ENCODE measurements at regions not wholly inside any gene's neighbourhood (a gene's known extent, or its start where the extent isn't known, plus 50 kb on each side); places are given as distances from the start of the nearest gene placed in this dataset.

DNA sequence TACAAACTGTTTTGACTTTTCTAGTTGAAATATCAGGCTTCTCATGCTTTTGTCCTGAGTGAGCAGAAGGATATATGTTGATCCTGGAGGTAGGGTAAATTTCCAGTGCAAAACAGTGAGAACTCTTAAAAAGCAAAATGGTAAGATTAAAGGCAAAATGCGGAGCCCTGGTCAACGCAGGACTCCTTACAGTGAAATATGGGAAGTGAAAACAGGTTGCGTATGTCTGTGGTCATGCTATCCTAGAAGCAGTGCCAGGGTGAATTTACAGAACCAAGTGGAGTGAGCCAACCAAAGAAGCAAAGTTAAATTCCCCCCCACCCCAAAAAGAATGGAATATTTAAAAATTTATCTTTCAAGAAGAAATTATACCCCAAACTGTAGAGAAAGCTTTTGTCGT is 256.4 kb downstream of the NR2F2 start:
- TF ChIP-seq, protein P1, sequence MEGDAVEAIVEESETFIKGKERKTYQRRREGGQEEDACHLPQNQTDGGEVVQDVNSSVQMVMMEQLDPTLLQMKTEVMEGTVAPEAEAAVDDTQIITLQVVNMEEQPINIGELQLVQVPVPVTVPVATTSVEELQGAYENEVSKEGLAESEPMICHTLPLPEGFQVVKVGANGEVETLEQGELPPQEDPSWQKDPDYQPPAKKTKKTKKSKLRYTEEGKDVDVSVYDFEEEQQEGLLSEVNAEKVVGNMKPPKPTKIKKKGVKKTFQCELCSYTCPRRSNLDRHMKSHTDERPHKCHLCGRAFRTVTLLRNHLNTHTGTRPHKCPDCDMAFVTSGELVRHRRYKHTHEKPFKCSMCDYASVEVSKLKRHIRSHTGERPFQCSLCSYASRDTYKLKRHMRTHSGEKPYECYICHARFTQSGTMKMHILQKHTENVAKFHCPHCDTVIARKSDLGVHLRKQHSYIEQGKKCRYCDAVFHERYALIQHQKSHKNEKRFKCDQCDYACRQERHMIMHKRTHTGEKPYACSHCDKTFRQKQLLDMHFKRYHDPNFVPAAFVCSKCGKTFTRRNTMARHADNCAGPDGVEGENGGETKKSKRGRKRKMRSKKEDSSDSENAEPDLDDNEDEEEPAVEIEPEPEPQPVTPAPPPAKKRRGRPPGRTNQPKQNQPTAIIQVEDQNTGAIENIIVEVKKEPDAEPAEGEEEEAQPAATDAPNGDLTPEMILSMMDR (IDR thresholded peaks at IDR 0.05; ENCODE audit: insufficient read depth in 1 of 2, low read depth in 1 of 2, low read length in 1 of 2, severe bottlenecking in 1 of 2, unreplicated experiment in 1 of 2) = no peak
- no peaks in the 10 kb centered on the region for H3K9me3 Mint-ChIP-seq (ENCODE audit: unreplicated experiment)
- H3K4me3 Mint-ChIP-seq (ENCODE audit: unreplicated experiment) = no peak overlapping the region
- H3K4me1 Mint-ChIP-seq (ENCODE audit: low read depth, unreplicated experiment) = no peaks in the 10 kb centered on the region
- H3K27me3 Mint-ChIP-seq (ENCODE audit: insufficient read depth, unreplicated experiment) = peaks cover 12% of the 10 kb centered on the region
- H3K36me3 Mint-ChIP-seq (ENCODE audit: insufficient read depth, unreplicated experiment) = no peaks in the 10 kb centered on the region
- DNase-seq = no peak
- H3K27ac Mint-ChIP-seq (ENCODE audit: unreplicated experiment) = no peak overlapping the region
- ChIA-PET POLR2A (no interaction called here), CTCF (no interaction called here)
- intact Hi-C loops (cut with micrococcal nuclease; ENCODE audit: unreplicated experiment) = loop anchor here (5.0 to 10.0 kb wide), 2 partner anchors 648 to 825 kb away; no protein-coding TSS in a partner anchor
- Histone ChIP-seq H3K27me3 (replicated peaks; ENCODE audit: control insufficient read depth, insufficient read depth, low read length) (no peaks in the 10 kb centered on the region), H3K9me3 (no peaks in the 10 kb centered on the region), H3K36me3 (ENCODE audit: control insufficient read depth, insufficient read depth, low read length) (no peaks in the 10 kb centered on the region), H3K4me1 (no peaks in the 10 kb centered on the region), H3K4me3 (ENCODE audit: low read depth, low read length) (no peak overlapping the region)
- no TSS peak for BruUV-seq (replicated peaks)

DNA sequence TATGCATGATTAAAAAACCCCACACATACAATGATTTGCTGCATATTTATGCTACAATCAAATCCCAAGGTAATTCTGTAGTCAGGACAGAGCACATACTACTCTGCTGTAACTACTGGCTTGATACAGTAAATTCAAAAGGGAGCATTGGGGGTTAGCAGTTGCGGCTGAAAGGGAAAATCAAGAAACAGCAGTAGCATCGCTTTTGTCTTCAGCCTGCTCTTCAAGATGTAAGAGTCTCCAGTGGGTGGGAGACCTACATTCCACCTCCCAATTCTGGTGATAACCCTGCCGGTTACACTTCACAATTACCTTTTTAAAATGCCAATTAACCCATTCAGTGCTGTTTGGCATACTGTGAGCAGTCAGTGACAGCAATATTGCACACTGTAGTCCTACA is 259.4 kb downstream of the NR2F2 start:
- H3K9me3 Mint-ChIP-seq (ENCODE audit: unreplicated experiment) = no peaks in the 10 kb centered on the region
- Histone ChIP-seq H3K9me3 (no peaks in the 10 kb centered on the region), H3K4me3 (ENCODE audit: low read depth, low read length) (no peak overlapping the region), H3K36me3 (ENCODE audit: control insufficient read depth, insufficient read depth, low read length) (no peaks in the 10 kb centered on the region), H3K4me1 (no peaks in the 10 kb centered on the region), H3K27me3 (replicated peaks; ENCODE audit: control insufficient read depth, insufficient read depth, low read length) (no peaks in the 10 kb centered on the region)
- intact Hi-C loops (cut with micrococcal nuclease; ENCODE audit: unreplicated experiment) = loop anchor here (5.0 to 10.0 kb wide), 2 partner anchors 645 to 828 kb away; no protein-coding TSS in a partner anchor
- no peaks in the 10 kb centered on the region for H3K4me1 Mint-ChIP-seq (ENCODE audit: low read depth, unreplicated experiment)
- peaks cover 12% of the 10 kb centered on the region for H3K27me3 Mint-ChIP-seq (ENCODE audit: insufficient read depth, unreplicated experiment)
- no peaks in the 10 kb centered on the region for H3K36me3 Mint-ChIP-seq (ENCODE audit: insufficient read depth, unreplicated experiment)
- CTCF ChIA-PET = no interaction called here
- TF ChIP-seq, protein P1 (IDR thresholded peaks at IDR 0.05; ENCODE audit: insufficient read depth in 1 of 2, low read depth in 1 of 2, low read length in 1 of 2, severe bottlenecking in 1 of 2, unreplicated experiment in 1 of 2) = no peak
- H3K4me3 Mint-ChIP-seq (ENCODE audit: unreplicated experiment) = no peak overlapping the region
- no TSS peak for BruUV-seq (replicated peaks)
- POLR2A ChIA-PET = no interaction called here
- no peak for DNase-seq
- no peak overlapping the region for H3K27ac Mint-ChIP-seq (ENCODE audit: unreplicated experiment)

DNA sequence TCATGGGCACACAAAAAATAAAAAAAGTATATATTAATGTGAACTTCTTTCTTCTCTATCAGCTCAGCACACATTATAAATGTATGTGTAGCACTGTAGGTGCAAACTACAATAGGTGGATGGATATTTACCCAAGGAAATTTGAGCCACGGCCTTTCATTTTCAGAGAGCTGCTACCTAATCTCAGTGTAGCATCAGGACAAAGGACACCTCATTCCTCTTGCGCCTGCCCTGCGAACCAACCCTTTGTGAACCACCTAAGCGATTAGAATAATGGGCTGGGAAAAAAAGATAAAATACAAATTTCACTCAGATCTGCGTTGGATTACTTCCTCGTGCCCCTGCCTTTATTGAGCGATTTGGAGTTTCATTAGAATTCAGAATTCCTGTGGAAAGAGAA is 263.2 kb downstream of the NR2F2 start:
- H3K27ac Mint-ChIP-seq (ENCODE audit: unreplicated experiment) = no peak overlapping the region
- no peaks in the 10 kb centered on the region for H3K36me3 ChIP-seq (ENCODE audit: control insufficient read depth, insufficient read depth, low read length)
- peaks cover 5% of the 10 kb centered on the region for H3K27me3 Mint-ChIP-seq (ENCODE audit: insufficient read depth, unreplicated experiment)
- TF ChIP-seq, protein P1 (IDR thresholded peaks at IDR 0.05; ENCODE audit: insufficient read depth in 1 of 2, low read depth in 1 of 2, low read length in 1 of 2, severe bottlenecking in 1 of 2, unreplicated experiment in 1 of 2) = no peak
- DNase-seq = no peak
- H3K4me1 Mint-ChIP-seq (ENCODE audit: low read depth, unreplicated experiment) = no peaks in the 10 kb centered on the region
- H3K4me1 ChIP-seq = no peaks in the 10 kb centered on the region
- no peak overlapping the region for H3K4me3 ChIP-seq (ENCODE audit: low read depth, low read length)
- H3K9me3 ChIP-seq = no peaks in the 10 kb centered on the region
- no peak overlapping the region for H3K4me3 Mint-ChIP-seq (ENCODE audit: unreplicated experiment)
- H3K36me3 Mint-ChIP-seq (ENCODE audit: insufficient read depth, unreplicated experiment) = no peaks in the 10 kb centered on the region
- no peaks in the 10 kb centered on the region; the same call in 1 of the 2 replicates for H3K27me3 ChIP-seq (replicated peaks; ENCODE audit: control insufficient read depth, insufficient read depth, low read length)
- BruUV-seq (replicated peaks) = no TSS peak
- POLR2A ChIA-PET = no interaction called here
- intact Hi-C loops (cut with micrococcal nuclease; ENCODE audit: unreplicated experiment) = no loop called here
- H3K9me3 Mint-ChIP-seq (ENCODE audit: unreplicated experiment) = no peaks in the 10 kb centered on the region
- CTCF ChIA-PET = no interaction called here
